Sigmoid colon (tissue), 6 donors: ENCODE measurements at regions not wholly inside any gene's neighbourhood (a gene's known extent, or its start where the extent isn't known, plus 50 kb on each side); places are given as distances from the start of the nearest gene placed in this dataset.

Experiments
- DNase-seq: peaks from one replicate; pipeline ENCODE4 v3.0.0-alpha.2; 2019
- H3K27ac ChIP-seq, 4 donors: fragments of 200-600 bp; sonication (generic); one replicate each; pipeline ENCODE4 v1.5.1; 2016 to 2019; ENCODE audit warnings: mild to moderate bottlenecking in 1 of 4
- H3K27me3 ChIP-seq, 3 donors: fragments of 200-600 bp; sonication (generic); one replicate each; pipeline ENCODE4 v1.5.1; 2019; ENCODE audit warnings: mild to moderate bottlenecking in 1 of 3
- H3K36me3 ChIP-seq, 4 donors: fragments of 200-600 bp; sonication (generic); one replicate each; pipeline ENCODE4 v1.5.1; 2016 to 2019
- H3K4me1 ChIP-seq, 4 donors: fragments of 200-600 bp; sonication (generic); one replicate each; pipeline ENCODE4 v1.5.1; 2017 to 2019
- H3K4me3 ChIP-seq, 4 donors: fragments of 200-600 bp; sonication (generic); one replicate each; pipeline ENCODE4 v1.5.1; 2017 to 2019; ENCODE audit warnings: mild to moderate bottlenecking in 2 of 4, moderate library complexity in 1 of 4
- H3K9me3 ChIP-seq, 4 donors: fragments of 200-600 bp in 3 of 4; sonication (generic) in 3 of 4; one replicate each; pipeline versions ENCODE4 v1.5.1 to v1.6.1; 2013 to 2019
- CTCF ChIP-seq, 4 experiments: fragments of 450-650 bp in 3 of 4; fragments of 200-600 bp in 1 of 4; IDR thresholded peaks; one replicate each; pipeline ENCODE4 v1.5.1; 2016 to 2019; ENCODE audit warnings: antibody characterized with exemption in 4 of 4, mild to moderate bottlenecking in 3 of 4, moderate library complexity in 2 of 4
- EP300 ChIP-seq, 4 donors: sonication (generic); formaldehyde crosslinking; IDR thresholded peaks; one replicate each; pipeline ENCODE4 v1.6.1; 2017; ENCODE audit warnings: antibody characterized with exemption in 4 of 4
- POLR2A ChIP-seq, 2 donors: fragments of 450-650 bp; IDR thresholded peaks; one replicate each; pipeline ENCODE4 v1.6.1; 2016; ENCODE audit warnings: antibody characterized with exemption in 2 of 2, mild to moderate bottlenecking in 2 of 2, moderate library complexity in 2 of 2
- POLR2AphosphoS5 ChIP-seq, 4 donors: sonication (generic); formaldehyde crosslinking; IDR thresholded peaks; one replicate each; pipeline ENCODE4 v1.6.1; 2017; ENCODE audit warnings: antibody characterized with exemption in 4 of 4
- WGBS, 2 donors: extraction: QIAGEN DNeasy Blood & Tissue Kit; methylation state at CpG; one replicate each; pipeline ENCODE4 v1.1.7; 2013; 5-methylcytosine and 5-hydroxymethylcytosine counted together
- intact Hi-C: fragments of 100-400 bp; cut with DNase I; formaldehyde crosslinking; loops from one replicate; pipeline ENCODE4 v1.15.1; 2023
- donor health status: healthy with polysubstance abuse.
- donor health status: healthy.

DNA sequence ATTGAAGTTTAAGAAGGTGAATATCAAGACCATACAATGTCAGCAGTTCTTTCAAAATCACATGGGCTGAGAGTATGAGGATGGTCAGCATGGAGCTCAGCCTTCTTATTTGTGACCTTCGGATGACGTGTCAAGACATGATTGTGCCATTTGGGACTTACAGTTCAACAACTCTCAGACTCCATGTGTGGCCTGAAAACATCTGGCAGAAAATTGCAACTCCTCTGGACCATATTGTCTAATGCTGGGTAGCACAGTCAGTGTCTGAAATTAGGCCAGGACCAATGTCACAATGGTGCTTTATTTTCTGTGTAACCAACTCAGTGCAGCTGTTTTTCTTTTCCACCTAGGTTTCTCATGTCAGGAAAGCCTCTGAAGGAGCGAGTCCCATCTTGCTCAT, 483.5 kb upstream of the PKN2 start:
- intact Hi-C loops = no loop called here
- no peaks in the 10 kb centered on the region for H3K36me3 ChIP-seq
- 92 to 94% methylated on average over 3 of the region's 3 CpGs for WGBS, 2 donors
- H3K4me3 ChIP-seq = no peak overlapping the region
- H3K27me3 ChIP-seq = no peaks in the 10 kb centered on the region
- H3K9me3 ChIP-seq = no peaks in the 10 kb centered on the region
- no peak for DNase-seq
- TF ChIP-seq POLR2AphosphoS5 (IDR thresholded peaks at IDR 0.05) (no peak), CTCF (IDR thresholded peaks at IDR 0.05) (no peak), EP300 (IDR thresholded peaks at IDR 0.05) (no peak), POLR2A (IDR thresholded peaks at IDR 0.05) (no peak)
- H3K27ac ChIP-seq = no peak overlapping the region
- H3K4me1 ChIP-seq = no peaks in the 10 kb centered on the region

GRCh38 chr1:88204111-88204510, 480.0 kb upstream of the PKN2 start:
- Histone ChIP-seq H3K27me3 (no peaks in the 10 kb centered on the region), H3K4me3 (no peak overlapping the region), H3K27ac (no peak overlapping the region), H3K36me3 (no peaks in the 10 kb centered on the region), H3K9me3 (no peaks in the 10 kb centered on the region), H3K4me1 (no peaks in the 10 kb centered on the region)
- WGBS, 2 donors = 60 to 62% methylated on average over 3 of the region's 3 CpGs
- no peak for TF ChIP-seq CTCF (IDR thresholded peaks at IDR 0.05)
- no peak for TF ChIP-seq POLR2A (IDR thresholded peaks at IDR 0.05)
- TF ChIP-seq EP300 (IDR thresholded peaks at IDR 0.05) = no peak
- TF ChIP-seq POLR2AphosphoS5 (IDR thresholded peaks at IDR 0.05) = no peak
- no peak for DNase-seq
- intact Hi-C loops = no loop called here

GRCh38 chr1:88204612-88205167, 479.4 kb upstream of the PKN2 start:
- Histone ChIP-seq H3K27me3 (no peaks in the 10 kb centered on the region), H3K27ac (no peak overlapping the region), H3K4me3 (no peak overlapping the region), H3K4me1 (no peaks in the 10 kb centered on the region), H3K9me3 (no peaks in the 10 kb centered on the region), H3K36me3 (no peaks in the 10 kb centered on the region)
- intact Hi-C loops = no loop called here
- no peak for DNase-seq
- TF ChIP-seq POLR2AphosphoS5 (IDR thresholded peaks at IDR 0.05) (no peak), POLR2A (IDR thresholded peaks at IDR 0.05) (no peak), CTCF (IDR thresholded peaks at IDR 0.05) (no peak), EP300 (IDR thresholded peaks at IDR 0.05) (no peak)
- WGBS, 2 donors = 87 to 94% methylated on average over 1 of the region's 1 CpG

DNA sequence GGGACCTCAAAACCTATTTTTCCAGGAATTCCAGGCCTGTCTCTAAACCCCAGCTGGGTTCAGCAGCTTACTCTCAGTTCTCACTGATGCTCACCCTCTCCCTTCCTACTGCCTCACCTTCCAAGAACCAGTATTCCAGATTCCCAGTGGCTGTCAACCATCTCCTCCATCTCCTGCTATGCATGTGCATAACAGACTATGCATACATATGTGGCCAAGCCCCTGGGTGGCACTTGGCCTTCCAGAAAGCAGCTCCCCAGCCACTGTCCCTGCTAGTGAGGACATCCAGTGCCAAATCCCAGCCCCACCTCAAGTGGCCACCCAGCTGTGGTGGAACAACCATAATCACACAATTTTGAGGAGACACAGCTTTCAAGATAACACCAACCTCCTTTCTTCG, 475.7 kb upstream of the PKN2 start:
- Histone ChIP-seq H3K4me1 (no peaks in the 10 kb centered on the region), H3K27ac (no peak overlapping the region), H3K9me3 (no peaks in the 10 kb centered on the region), H3K36me3 (no peaks in the 10 kb centered on the region), H3K27me3 (no peaks in the 10 kb centered on the region), H3K4me3 (no peak overlapping the region)
- 68 to 73% methylated on average over 1 of the region's 1 CpG for WGBS, 2 donors
- intact Hi-C loops = no loop called here
- no peak for DNase-seq
- TF ChIP-seq EP300 (IDR thresholded peaks at IDR 0.05) (no peak), POLR2A (IDR thresholded peaks at IDR 0.05) (no peak), CTCF (IDR thresholded peaks at IDR 0.05) (no peak), POLR2AphosphoS5 (IDR thresholded peaks at IDR 0.05) (no peak)

- no peaks in the 10 kb centered on the region for H3K9me3 ChIP-seq
- H3K4me3 ChIP-seq = no peak overlapping the region
- 50 to 60% methylated on average over 2 of the region's 2 CpGs for WGBS, 2 donors
- no peaks in the 10 kb centered on the region for H3K4me1 ChIP-seq
- intact Hi-C loops = no loop called here
- no peak for DNase-seq
- H3K36me3 ChIP-seq = no peaks in the 10 kb centered on the region
- TF ChIP-seq CTCF (IDR thresholded peaks at IDR 0.05) (no peak), EP300 (IDR thresholded peaks at IDR 0.05) (no peak), POLR2A (IDR thresholded peaks at IDR 0.05) (no peak), POLR2AphosphoS5 (IDR thresholded peaks at IDR 0.05) (no peak)
- no peak overlapping the region for H3K27ac ChIP-seq
- H3K27me3 ChIP-seq = no peaks in the 10 kb centered on the region
Observed at GRCh38 chr1:88210103-88210787, 473.8 kb upstream of the PKN2 start.
